Adrenal gland (tissue), 5 donors: ENCODE measurements at regions not wholly inside any gene's neighbourhood (a gene's known extent, or its start where the extent isn't known, plus 50 kb on each side); places are given as distances from the start of the nearest gene placed in this dataset.

Experiments
- CTCF ChIP-seq, 6 experiments: fragments of 450-650 bp in 4 of 6; fragments of 200-600 bp in 2 of 6; sonication (generic) in 1 of 6; IDR thresholded peaks; 1 replicate in 5 of 6; 2 replicates in 1 of 6; pipeline versions ENCODE4 v1.5.1 to v1.8.0; 2016 to 2021; ENCODE audit warnings: antibody characterized with exemption in 6 of 6, mild to moderate bottlenecking in 2 of 6, moderate library complexity in 1 of 6
- POLR2A ChIP-seq, 2 donors: fragments of 450-650 bp; IDR thresholded peaks; one replicate each; pipeline ENCODE4 v1.6.1; 2017; ENCODE audit warnings: antibody characterized with exemption in 2 of 2, mild to moderate bottlenecking in 2 of 2, moderate library complexity in 1 of 2
- donor health status: DM: no; HTN: no; CAD: no.

GRCh38 chr5:60526336-60526875, 173.6 kb downstream of the DEPDC1B start:
- TF ChIP-seq CTCF (IDR thresholded peaks at IDR 0.05) (no peak), POLR2A (IDR thresholded peaks at IDR 0.05) (no peak)
